ENCODE measurements at regions not wholly inside any gene's neighbourhood (a gene's known extent, or its start where the extent isn't known, plus 50 kb on each side); places are given as distances from the start of the nearest gene placed in this dataset.

DNA sequence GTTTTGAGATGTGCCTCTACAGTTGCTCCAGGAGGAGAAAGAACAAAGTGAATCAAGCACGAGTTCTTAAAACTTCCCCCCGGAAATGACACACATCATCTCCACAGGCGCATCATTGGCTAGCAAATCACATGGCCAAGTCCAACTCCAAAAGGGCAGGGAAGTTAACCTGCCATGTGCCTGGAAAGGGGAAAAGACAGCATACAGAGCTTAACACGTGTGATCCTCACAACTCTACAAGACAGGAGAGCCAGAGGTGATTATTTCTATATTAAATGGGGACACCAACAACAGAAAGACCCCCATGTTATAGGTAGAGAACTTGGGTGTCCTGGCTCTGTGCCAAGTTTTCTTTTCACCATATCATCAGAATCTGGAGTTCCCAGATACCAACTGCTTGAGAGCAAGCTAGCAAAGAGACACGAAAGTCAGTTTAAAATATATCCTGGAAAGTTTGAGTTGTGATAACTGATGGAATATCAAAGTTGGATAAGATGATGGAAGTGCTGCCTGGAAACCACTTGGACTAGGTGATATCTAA, 871.1 kb downstream of the UQCRFS1 start:
- H3K27me3 Mint-ChIP-seq (ENCODE audit: low read depth), result no peaks in the 10 kb centered on the region
- no peak overlapping the region for H2AFZ ChIP-seq (ENCODE audit: low read length)
- H3T11ph ChIP-seq (ENCODE audit: low read length), result no peak overlapping the region
- H3K36me3 Mint-ChIP-seq (ENCODE audit: insufficient read depth in 1 of 3, low read depth in 3 of 3), result peaks cover 0 to 13% (median 6%) of the 10 kb centered on the region in 3 experiments; a peak in 4 of 7 replicates
- H3K79me1 ChIP-seq (ENCODE audit: insufficient read depth, low read depth, low read length, poor library complexity, severe bottlenecking), result no peaks in the 10 kb centered on the region
- peaks cover 4 to 6% of the 10 kb centered on the region in 2 experiments; a peak in 3 of 4 replicates for H3K4me1 Mint-ChIP-seq
- TF ChIP-seq, protein P1, sequence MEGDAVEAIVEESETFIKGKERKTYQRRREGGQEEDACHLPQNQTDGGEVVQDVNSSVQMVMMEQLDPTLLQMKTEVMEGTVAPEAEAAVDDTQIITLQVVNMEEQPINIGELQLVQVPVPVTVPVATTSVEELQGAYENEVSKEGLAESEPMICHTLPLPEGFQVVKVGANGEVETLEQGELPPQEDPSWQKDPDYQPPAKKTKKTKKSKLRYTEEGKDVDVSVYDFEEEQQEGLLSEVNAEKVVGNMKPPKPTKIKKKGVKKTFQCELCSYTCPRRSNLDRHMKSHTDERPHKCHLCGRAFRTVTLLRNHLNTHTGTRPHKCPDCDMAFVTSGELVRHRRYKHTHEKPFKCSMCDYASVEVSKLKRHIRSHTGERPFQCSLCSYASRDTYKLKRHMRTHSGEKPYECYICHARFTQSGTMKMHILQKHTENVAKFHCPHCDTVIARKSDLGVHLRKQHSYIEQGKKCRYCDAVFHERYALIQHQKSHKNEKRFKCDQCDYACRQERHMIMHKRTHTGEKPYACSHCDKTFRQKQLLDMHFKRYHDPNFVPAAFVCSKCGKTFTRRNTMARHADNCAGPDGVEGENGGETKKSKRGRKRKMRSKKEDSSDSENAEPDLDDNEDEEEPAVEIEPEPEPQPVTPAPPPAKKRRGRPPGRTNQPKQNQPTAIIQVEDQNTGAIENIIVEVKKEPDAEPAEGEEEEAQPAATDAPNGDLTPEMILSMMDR (conservative IDR thresholded peaks at IDR 0.05), result no peak
- no peaks in the 10 kb centered on the region for H4K20me1 ChIP-seq (ENCODE audit: control insufficient read depth, insufficient read depth, insufficient read length)
- H3K27ac Mint-ChIP-seq, result no peak overlapping the region
- H3K9ac ChIP-seq (ENCODE audit: extremely low read depth, insufficient read length, low read length), result no peak overlapping the region
- no peak overlapping the region for H2BK5ac ChIP-seq (ENCODE audit: insufficient read length, low read length)
- no peak overlapping the region for H3K4ac ChIP-seq (ENCODE audit: low read depth, low read length)
- H3K4me1 ChIP-seq (ENCODE audit: insufficient read depth, low read length), result no peaks in the 10 kb centered on the region
- no peak overlapping the region for H3K4me3 Mint-ChIP-seq
- H3K23me2 ChIP-seq (ENCODE audit: insufficient read length, low read depth, low read length, poor library complexity, severe bottlenecking), result no peaks in the 10 kb centered on the region
- no peak overlapping the region for H3K56ac ChIP-seq (ENCODE audit: insufficient read length, low read depth, low read length)
- no CpG with 5 or more reads among the region's 5 CpGs for WGBS (ENCODE audit: extremely low coverage, insufficient read length, low lambda C conversion rate)
- H3K9me3 ChIP-seq (ENCODE audit: control insufficient read depth, low read depth, low read length), result no peaks in the 10 kb centered on the region
- H2BK120ac ChIP-seq (ENCODE audit: low read depth, low read length, poor library complexity, severe bottlenecking), result no peak overlapping the region
- H4K8ac ChIP-seq (replicated peaks; ENCODE audit: insufficient read length, low read depth, low read length), result no peak overlapping the region
- no peaks in the 10 kb centered on the region for H3K27me3 ChIP-seq (ENCODE audit: insufficient read depth, low read length)
- H3K27ac ChIP-seq (ENCODE audit: insufficient read length, low read depth, low read length), result no peak overlapping the region
- H2BK15ac ChIP-seq (ENCODE audit: low read depth, low read length), result no peak overlapping the region
- no peak overlapping the region for H3K18ac ChIP-seq (ENCODE audit: insufficient read length, low read depth, low read length)
- H2AK5ac ChIP-seq (ENCODE audit: insufficient read length, low read length), result no peak overlapping the region
- H3K14ac ChIP-seq (ENCODE audit: insufficient read depth, low read length), result no peak overlapping the region
- H3K23ac ChIP-seq (ENCODE audit: insufficient read length, low read depth, low read length), result no peak overlapping the region
- no peak overlapping the region for H2BK12ac ChIP-seq (ENCODE audit: insufficient read length, low read depth, low read length)
- no peaks in the 10 kb centered on the region for H3K79me2 ChIP-seq (ENCODE audit: insufficient read depth, low read length)
- H4K5ac ChIP-seq (ENCODE audit: insufficient read length, low read depth, low read length), result no peak overlapping the region
- no peak overlapping the region for H3K4me2 ChIP-seq (ENCODE audit: insufficient read depth, insufficient read length, low read length)
- no peak overlapping the region for H4K91ac ChIP-seq (ENCODE audit: insufficient read length, low read depth, low read length)
- H3K9me3 Mint-ChIP-seq, result peaks cover 18% of the 10 kb centered on the region in 2 experiments
- no peak for DNase-seq
- H2BK20ac ChIP-seq (ENCODE audit: low read depth, low read length, poor library complexity, severe bottlenecking), result no peak overlapping the region
